NCI-H2171 (cell line): ENCODE measurements at regions not wholly inside any gene's neighbourhood (a gene's known extent, or its start where the extent isn't known, plus 50 kb on each side); places are given as distances from the start of the nearest gene placed in this dataset.
A peak's percentile ranks its signal among the peaks of the same experiment; 100 is the strongest.

ENCODE experiments used
- DNase-seq: peaks from one replicate; lab custom pipeline; 2025; lab: John Stamatoyannopoulos, UW

DNA sequence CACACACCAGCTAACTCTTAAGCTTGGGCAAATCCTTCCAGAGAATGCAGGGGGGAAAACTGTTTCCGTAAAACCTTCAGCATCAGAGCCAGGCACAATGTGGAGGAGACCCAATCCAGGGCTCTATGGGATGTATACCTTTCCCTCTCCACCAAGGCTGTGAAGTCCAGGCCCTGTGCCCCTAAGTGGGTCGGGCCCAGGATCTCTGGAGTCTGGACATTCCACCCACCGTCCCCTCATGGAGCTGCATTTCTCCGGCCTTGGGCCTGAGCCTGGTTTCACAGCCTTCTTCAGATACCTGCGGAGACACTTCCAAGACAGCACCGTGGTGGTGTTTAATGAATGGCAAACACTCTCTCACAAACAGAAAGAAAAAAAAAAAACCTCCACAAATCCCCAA is 186.2 kb downstream of the URI1 start:
- DNase-seq, result no peak

DNA sequence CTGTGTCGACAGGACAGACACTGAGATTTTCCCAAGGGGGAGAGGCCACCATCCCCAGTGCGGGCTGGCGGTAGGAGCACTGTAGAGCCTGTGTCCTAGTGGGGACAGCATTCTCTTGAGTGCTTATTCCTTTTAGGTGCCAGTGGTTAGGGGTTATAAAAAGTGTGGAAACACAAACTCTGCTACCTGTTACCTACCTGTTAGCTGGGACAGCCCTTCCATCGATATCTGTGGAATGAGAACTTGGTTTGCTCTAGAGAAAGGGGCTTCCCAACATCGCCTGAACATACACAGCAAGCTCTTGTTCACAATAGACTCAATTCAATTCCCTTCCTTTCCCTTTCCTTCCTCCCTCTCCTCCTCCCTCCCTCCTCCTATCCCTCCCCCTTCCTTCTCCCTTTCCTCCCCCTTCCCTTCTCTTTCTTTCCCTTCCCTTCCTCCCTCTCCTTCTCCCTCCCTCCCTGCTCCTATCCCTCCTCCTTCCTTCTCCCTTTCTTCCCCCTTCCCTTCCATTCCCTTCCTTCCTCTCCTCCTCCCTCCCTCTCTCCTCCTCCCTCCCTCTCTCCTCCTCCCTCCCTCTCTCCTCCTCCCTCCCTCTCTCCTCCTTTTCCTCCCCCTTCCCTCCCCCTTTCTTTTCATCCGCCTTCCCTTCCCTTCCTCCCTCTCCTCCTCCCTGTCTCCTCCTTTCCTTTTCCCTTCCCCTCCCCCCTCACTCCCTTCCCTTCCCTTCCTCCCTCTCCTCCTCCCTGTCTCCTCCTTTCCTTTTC is 188.5 kb downstream of the URI1 start:
- no peak for DNase-seq

DNA sequence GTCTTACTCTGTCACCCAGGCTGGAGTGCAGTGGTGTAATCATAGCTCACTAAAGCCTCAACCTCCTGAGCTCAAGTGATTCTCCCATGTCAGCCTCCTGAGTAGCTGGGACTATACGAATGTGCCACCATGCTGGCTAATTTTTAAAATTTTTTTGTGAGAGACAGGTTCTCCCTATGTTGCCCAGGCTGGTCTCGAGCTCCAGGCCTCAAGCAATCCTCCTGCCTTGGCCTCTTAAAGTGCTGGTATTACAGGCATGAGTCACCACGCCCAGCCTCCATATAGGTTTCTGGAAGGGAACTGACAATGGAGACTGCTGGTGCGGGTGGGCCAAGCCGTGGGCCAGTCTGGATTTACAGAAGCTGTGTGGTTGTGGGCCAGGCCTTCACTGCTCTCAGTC is 189.2 kb downstream of the URI1 start:
- no peak for DNase-seq

DNA sequence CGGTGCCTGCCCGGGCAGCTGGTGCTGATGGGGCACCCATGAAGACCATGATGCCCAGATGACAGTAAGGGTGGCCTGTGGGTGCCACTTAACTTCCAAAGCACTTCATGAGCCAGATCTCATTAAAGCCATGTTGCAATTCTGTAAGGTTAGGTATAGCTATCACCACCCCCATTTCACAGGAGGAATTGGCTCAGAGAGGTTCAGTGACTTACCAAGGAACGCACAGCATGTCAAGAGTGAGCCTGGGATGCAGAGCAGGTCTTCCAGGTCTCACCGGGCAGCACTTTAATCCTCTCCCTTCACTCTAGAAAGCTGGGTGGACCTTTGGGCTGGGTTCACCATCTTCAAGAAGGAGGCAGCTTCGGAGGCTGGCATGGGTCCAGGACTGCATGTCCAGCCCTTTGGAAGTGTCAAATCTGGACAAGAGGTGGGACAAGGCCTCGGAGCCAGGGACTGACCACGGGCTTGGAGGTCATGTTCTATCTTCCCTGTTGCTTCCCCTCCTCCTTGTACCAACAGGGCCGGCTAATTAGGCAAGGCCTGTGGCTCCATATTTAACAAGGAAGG is 189.8 kb downstream of the URI1 start:
- no peak for DNase-seq

DNA sequence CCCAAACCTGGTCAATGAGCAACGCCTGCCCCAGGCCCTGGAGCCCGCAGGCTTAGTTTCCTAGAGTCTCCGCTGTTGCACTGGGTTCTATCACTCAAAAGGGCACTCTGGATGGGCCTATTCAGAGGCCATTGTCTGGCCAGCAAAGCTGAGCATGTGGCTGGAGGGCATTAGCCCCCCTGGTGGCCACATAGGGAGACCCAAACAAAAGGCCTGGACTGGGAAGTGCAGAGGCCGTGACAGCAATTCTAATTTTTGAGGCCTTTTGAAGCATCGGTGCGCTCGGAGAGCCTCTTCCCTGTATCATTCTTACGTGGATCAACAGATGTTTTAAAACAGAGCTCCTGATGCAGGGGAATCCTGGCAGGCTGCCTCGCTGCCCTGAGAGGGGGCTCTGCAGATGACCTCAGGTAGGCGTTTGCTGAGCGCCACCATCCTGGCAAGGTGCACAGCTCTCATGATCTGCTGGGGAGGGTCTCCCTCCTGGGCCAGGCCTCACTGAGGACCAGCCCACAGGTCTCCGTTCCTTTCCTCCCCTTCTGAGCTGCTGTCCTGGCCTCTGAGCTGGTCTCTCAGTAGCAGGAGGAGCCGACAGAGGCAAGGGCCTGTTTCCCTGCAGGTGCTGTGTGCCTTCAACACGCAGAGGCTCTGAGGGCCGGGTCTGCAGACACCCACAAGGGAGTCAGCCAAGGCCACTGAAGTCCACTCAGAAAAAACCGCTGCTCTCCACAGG is 190.5 kb downstream of the URI1 start:
- no peak for DNase-seq

GRCh38 chr19:30133803-30134202 is 191.8 kb downstream of the URI1 start:
- DNase-seq, result no peak

- no peak for DNase-seq
Measured at GRCh38 chr19:30135093-30135757, 193.2 kb downstream of the URI1 start.

DNA sequence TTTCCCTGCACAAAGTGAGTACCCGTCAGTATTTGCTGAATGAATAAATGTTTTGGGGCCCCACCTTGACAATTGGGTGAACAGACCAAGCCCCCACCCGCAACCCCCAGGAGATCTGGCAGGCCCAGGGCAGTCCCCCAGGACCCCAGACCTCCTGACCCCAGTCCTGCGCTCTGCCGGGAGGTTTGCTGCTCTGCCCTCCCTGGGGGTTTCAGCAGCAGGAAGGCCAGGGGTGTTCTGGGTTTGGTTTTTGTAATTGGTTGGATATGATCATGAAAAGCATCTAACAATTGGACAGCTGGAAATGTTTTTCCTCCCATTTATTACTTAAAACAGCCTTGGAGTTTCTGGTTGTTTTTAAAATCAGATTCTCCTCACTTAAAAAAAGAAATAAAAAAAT is 193.8 kb downstream of the URI1 start:
- no peak for DNase-seq

DNA sequence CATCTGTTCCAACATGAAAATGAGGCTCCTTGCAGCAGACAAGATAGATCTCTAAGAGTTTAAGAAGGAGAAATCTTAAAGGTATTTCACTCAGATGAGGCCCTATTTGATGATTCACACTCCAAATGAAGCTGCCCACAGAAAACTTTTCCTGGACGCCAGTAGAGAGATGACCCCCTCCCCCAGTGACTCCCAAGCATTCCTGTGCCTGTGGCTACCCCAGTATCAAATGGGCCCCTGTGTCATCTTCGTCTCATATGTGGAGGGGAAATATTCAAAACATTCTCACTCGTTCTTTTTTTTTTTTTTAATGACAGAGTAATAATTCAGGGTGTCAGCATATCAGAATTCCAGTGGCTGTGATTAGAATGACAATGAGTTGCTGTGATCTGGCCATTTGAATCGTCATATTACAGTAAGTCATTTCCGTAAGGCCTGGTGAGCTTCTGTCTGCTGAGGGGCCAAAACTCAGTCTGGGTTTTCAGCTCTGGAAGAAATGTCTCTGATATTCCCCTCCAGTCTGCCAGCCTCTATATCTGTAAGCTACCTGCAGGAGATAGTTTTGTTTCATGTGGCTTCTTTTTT is 194.7 kb downstream of the URI1 start:
- DNase-seq, result no peak

DNA sequence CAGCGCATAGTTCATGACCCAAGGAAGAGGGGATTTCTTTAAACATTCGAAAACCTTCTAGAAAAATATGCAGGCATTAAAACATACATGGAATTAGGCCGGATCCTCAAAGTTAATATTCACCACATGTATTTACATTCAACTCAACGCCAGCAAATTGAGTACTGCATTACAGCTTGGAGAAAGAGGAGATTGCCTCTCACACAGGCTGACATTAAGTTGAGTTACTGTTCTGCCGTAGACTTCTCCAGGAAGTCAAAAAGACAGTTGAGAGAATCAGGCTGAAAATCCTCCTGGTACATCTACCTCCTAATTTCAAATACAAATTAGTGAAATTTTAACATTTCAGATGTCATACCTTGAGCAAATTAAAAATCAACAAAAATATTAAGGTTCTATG is 195.7 kb downstream of the URI1 start:
- no peak for DNase-seq

DNA sequence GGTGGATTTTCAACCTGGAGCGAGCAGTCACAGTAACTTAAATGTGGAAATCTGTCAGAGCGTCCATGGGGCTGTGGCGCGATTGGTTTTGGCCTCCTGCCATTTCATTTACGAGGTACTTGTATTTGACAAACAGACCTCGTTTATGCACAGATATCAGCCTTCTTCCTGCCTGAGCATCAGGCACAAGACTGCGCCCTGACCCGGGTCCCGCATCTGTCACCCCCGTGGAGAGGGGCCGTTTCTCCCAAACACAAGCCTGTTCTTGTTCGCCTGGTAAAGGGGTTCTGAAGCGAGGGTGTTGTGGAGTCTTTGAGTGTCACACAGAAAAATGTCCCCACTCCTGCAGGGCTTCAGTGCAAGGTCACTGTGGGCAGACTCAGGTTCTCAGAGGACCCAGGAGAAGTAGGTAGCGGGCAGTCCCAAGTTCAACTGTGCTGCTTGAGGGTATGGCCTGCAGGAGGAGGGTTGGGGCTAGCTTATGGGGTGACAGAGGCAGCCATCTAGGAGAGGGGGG is 202.3 kb downstream of the URI1 start:
- DNase-seq, result peak; percentile 28

- no peak for DNase-seq
Measured at GRCh38 chr19:30144802-30145201, 202.8 kb downstream of the URI1 start.

DNA sequence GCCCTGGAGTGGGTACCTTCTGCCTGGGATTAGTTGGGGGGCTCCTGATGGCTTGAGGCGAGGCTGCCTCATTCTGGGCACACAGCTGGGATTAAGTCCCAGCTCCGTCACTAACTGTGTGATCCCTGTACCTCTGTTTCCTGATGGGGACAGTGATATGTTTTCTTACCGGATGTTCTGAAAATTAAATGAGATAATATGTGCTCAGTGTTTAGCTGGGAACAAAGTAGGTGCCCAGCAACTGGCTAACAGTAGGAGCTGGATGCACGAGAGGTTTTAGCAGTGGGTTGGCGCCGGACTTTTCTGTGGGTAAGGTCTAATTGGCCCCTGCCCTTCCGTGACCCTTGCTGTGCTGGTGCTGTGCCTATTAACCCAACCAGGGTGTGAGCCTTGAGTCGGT is 203.4 kb downstream of the URI1 start:
- no peak for DNase-seq

DNA sequence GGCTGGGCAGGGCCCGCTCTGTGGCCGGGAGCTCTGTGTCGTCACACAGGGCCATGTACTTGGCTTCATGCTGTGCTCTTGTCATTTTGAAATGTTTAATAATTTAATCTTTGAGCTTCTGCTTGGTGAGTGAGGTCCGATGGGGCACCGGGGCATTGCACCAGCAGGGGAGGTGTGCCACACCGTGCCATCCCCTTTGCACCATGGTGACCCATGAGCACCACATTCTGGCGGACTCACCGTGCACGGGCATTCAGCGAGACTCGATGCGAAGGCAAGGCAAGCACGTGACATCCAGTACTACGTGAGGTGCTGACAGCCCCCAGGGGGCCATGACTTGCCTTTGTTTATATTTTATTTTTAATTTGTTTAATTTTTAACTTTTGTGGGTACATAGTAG is 204.3 kb downstream of the URI1 start:
- DNase-seq, result no peak

DNA sequence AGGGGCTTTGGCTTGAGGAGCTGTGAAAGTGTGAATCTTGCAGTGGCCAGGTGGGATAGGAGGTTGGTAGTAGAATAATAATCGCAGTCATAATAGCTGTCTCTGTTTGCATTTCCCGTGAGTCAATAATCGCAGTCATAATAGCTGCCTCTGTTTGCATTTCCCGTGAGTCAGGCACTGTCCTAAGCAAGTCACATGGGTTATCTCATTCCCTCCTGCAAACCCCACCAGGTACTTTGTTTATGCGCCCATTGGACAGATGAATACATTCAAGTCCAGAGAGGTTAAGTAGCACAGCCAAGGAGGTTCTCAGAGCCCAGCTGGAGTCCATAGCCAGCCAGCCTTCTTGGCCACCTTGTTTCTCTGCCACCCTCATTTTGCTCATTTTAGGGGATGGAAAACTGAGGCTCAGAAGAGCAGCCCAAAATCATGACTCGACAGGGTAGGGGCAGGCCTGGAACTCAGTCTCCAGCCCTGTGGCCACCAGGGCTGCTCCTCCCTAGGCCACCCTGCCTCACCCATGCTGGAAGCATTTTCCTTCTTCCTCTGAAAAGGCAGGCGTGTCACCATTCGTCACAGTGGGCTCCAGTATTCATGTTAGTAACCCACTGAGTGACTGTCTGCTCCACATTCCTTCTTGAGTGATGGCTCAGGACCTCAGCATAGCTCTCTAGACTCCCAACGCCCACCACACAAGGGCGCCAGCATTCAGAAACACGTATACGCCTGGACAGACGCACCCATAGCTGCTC is 206.2 kb downstream of the URI1 start:
- no peak for DNase-seq

DNA sequence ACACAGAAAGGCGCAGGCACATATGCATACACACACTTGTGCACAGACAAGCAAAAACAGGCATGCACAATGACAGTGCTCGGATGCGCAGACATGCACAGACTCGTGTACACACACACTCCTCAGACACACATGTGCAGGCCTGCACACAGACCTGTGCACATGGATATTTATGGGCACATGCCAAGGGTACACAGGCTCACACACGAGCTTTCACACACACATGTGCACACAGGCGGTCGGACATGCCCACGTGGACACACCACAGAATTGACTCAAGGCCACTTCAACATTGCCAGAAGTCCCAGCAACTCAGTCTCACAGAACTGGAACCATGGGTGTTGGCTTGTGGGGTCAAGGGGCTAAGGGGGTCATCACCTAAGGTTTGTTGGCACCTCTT is 206.8 kb downstream of the URI1 start:
- no peak for DNase-seq

DNA sequence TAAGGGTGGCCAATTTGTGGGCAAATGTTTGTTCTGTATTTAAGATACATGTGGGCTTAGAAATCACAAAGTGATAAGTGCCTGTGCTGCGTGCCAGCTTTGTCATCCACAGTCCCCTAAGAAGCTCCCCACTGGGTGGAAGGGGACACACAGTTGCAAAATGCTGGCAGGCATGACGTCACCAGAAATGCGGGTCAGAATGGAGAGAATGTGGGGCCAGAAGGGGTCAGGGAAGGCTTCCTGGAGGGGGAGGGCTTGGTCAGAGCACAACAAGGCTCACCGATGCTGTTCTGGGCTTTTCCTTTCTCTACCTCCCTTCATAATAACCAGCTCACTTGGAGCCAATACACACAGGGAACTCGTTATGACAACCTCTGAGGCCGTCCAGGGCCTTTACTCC is 207.3 kb downstream of the URI1 start:
- no peak for DNase-seq

- no peak for DNase-seq
Measured at GRCh38 chr19:30150626-30151025, 208.6 kb downstream of the URI1 start.

GRCh38 chr19:30151081-30151480 is 209.0 kb downstream of the URI1 start:
- DNase-seq, result no peak

GRCh38 chr19:30152510-30153291 is 210.7 kb downstream of the URI1 start:
- no peak for DNase-seq
